Breast epithelium (tissue), 4 donors: ENCODE measurements at regions not wholly inside any gene's neighbourhood (a gene's known extent, or its start where the extent isn't known, plus 50 kb on each side); places are given as distances from the start of the nearest gene placed in this dataset.

Experiments
- DNase-seq, 2 donors: peaks; one replicate each; pipeline ENCODE4 v3.0.0-alpha.2; 2019; ENCODE audit warnings: low spot score in 2 of 2
- H3K27ac ChIP-seq, 2 donors: fragments of 200-600 bp; sonication (generic) in 1 of 2; one replicate each; pipeline ENCODE4 v1.5.1; 2016 to 2019; ENCODE audit warnings: mild to moderate bottlenecking in 1 of 2
- H3K27me3 ChIP-seq, 2 donors: fragments of 200-600 bp; sonication (generic) in 1 of 2; one replicate each; pipeline versions ENCODE4 v1.5.1 to v1.6.0; 2017 to 2019; ENCODE audit warnings: control low read depth in 1 of 2, mild to moderate bottlenecking in 1 of 2
- H3K36me3 ChIP-seq: fragments of 200-600 bp; one replicate; pipeline ENCODE4 v1.5.1; 2019
- H3K4me1 ChIP-seq, 2 donors: fragments of 200-600 bp; sonication (generic); one replicate each; pipeline ENCODE4 v1.5.1; 2016 to 2019; ENCODE audit warnings: control low read depth in 1 of 2
- H3K4me3 ChIP-seq, 3 donors: fragments of 200-600 bp; sonication (generic); 1 replicate in 2 of 3; 2 replicates in 1 of 3; pipeline ENCODE4 v1.5.1; 2016 to 2019; ENCODE audit warnings: mild to moderate bottlenecking in 3 of 3, moderate library complexity in 2 of 3
- H3K9me3 ChIP-seq, 2 donors: fragments of 200-600 bp; sonication (generic) in 1 of 2; one replicate each; pipeline ENCODE4 v1.5.1; 2016 to 2019; ENCODE audit warnings: control low read depth in 1 of 2
- POLR2A ChIP-seq: fragments of 450-650 bp; IDR thresholded peaks from one replicate; pipeline ENCODE4 v1.6.1; 2016; ENCODE audit warnings: antibody characterized with exemption, mild to moderate bottlenecking, moderate library complexity
- POLR2AphosphoS5 ChIP-seq, 3 donors: sonication (generic); formaldehyde crosslinking; IDR thresholded peaks; one replicate each; pipeline ENCODE4 v1.6.1; 2017; ENCODE audit warnings: antibody characterized with exemption in 3 of 3
- intact Hi-C: fragments of 100-400 bp; cut with DNase I; formaldehyde crosslinking; loops from one replicate; pipeline ENCODE4 v1.15.1; 2023; ENCODE audit warnings: low total_unique reads
- TF ChIP-seq, protein P1 (sequence below), 3 donors: fragments of 450-650 bp; IDR thresholded peaks; one replicate each; pipeline ENCODE4 v1.5.1; 2016 to 2017; ENCODE audit warnings: antibody characterized with exemption in 3 of 3, mild to moderate bottlenecking in 3 of 3, moderate library complexity in 3 of 3

DNA sequence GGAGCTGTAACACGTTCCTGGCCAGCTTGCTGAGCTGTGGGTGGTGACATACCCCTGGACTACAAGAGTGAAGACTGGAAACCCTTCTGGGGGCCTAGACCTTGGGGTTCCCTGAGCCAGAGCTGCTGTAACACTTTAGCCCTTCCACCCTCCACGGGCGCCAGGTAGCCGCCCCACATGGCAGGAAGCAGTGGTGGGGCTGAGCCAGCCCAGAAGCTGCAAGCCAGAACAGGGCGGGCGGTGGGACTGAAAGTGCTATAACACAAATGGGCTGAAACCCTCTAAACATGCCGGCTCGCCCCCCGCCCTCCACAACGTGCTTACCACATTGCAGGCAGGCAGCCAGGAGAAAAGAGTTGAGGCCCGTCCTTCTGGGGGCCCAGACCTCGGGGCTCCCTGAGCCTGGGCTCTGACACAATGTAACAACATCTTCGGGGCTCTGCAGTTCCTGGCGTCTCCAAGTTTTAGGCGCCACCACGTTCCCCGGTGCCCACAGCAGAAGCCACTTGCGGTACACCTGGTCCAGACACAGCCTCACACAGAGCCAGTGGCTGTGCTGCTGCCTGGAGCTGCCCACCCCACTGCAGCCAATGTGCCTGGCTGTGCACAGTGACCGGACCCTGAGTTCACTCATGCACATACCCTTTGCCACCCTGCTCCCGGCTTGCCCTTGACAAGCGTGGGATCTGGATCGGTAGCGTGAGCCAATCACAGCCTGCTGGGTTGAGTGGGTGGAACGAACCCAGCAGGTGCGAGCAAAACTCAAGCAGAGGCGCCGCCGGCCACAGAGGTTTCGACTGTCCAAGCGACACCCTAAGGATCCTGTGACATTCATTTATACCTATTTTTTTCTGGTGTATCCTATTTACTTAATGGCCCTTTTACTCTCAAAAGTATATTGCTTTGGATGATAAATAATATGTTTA, 127.4 kb upstream of the FHL2 start:
- no peak for TF ChIP-seq POLR2A
- Histone ChIP-seq H3K4me3 (no peak overlapping the region), H3K27ac (no peak overlapping the region), H3K4me1 (no peaks in the 10 kb centered on the region), H3K9me3 (no peaks in the 10 kb centered on the region), H3K36me3 (no peaks in the 10 kb centered on the region), H3K27me3 (no peaks in the 10 kb centered on the region)
- DNase-seq: no peak
- intact Hi-C loops: no loop called here

DNA sequence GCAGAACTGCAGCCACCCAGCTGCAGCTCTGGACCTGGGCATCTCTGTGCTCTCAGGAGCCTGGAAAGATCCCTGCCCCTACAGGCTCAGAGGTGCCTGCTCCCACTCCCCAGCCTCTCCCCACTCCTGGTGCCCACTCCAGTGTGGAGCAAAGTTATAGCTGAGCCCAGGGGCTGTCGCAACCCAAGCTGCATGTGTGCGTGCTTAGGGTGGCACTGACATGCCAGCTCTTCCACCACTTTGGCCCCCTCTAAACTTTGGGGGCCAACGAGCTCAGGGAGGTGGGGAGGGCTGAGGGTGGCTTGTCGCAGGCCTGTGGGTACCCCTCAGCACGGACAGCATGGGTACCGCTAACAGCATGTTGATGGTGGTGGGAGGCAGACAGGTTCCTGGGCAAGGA, 126.3 kb upstream of the FHL2 start:
- intact Hi-C loops: no loop called here
- H3K27me3 ChIP-seq: no peaks in the 10 kb centered on the region
- no peaks in the 10 kb centered on the region for H3K9me3 ChIP-seq
- no peak overlapping the region for H3K27ac ChIP-seq
- H3K36me3 ChIP-seq: no peaks in the 10 kb centered on the region
- no peak for TF ChIP-seq POLR2A
- TF ChIP-seq POLR2AphosphoS5 (IDR thresholded peaks at IDR 0.05): no peak
- TF ChIP-seq, protein P1, sequence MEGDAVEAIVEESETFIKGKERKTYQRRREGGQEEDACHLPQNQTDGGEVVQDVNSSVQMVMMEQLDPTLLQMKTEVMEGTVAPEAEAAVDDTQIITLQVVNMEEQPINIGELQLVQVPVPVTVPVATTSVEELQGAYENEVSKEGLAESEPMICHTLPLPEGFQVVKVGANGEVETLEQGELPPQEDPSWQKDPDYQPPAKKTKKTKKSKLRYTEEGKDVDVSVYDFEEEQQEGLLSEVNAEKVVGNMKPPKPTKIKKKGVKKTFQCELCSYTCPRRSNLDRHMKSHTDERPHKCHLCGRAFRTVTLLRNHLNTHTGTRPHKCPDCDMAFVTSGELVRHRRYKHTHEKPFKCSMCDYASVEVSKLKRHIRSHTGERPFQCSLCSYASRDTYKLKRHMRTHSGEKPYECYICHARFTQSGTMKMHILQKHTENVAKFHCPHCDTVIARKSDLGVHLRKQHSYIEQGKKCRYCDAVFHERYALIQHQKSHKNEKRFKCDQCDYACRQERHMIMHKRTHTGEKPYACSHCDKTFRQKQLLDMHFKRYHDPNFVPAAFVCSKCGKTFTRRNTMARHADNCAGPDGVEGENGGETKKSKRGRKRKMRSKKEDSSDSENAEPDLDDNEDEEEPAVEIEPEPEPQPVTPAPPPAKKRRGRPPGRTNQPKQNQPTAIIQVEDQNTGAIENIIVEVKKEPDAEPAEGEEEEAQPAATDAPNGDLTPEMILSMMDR (IDR thresholded peaks at IDR 0.05): no peak
- no peak overlapping the region for H3K4me3 ChIP-seq
- DNase-seq: no peak
- no peaks in the 10 kb centered on the region for H3K4me1 ChIP-seq

DNA sequence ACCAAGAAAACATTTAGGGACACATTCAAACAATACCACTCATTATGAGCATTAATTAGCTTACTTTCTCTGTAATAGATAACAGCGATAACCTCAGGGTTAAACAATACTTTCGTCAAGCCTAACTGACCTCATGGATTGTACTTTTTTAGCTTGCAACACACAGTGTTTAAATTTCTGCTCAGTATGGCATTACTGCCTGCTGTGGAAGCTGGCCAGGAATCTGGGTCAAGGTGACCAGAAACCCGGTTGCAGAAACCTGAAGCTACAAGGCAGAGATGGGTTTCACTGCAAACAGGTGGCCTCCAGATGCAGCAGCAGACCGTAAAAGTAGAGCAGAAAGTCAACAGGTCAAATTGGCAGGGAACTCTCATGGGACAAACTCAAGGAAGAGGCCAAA, 123.8 kb upstream of the FHL2 start:
- no peak overlapping the region for H3K27ac ChIP-seq
- intact Hi-C loops: no loop called here
- H3K36me3 ChIP-seq: no peaks in the 10 kb centered on the region
- TF ChIP-seq POLR2A: no peak
- peaks cover 0 to 4% of the 10 kb centered on the region in 2 donors for H3K4me1 ChIP-seq
- no peaks in the 10 kb centered on the region for H3K27me3 ChIP-seq
- no peaks in the 10 kb centered on the region for H3K9me3 ChIP-seq
- no peak for DNase-seq
- H3K4me3 ChIP-seq: no peak overlapping the region

- Histone ChIP-seq H3K27ac (no peak overlapping the region), H3K27me3 (no peaks in the 10 kb centered on the region), H3K4me3 (no peak overlapping the region), H3K36me3 (no peaks in the 10 kb centered on the region), H3K9me3 (no peaks in the 10 kb centered on the region), H3K4me1 (peaks cover 0 to 4% of the 10 kb centered on the region in 2 donors)
- TF ChIP-seq POLR2AphosphoS5 (IDR thresholded peaks at IDR 0.05): no peak
- TF ChIP-seq, protein P1 (IDR thresholded peaks at IDR 0.05): no peak
- TF ChIP-seq POLR2A: no peak
- no peak for DNase-seq
- intact Hi-C loops: loop anchor here (1.0 kb wide), 1 partner anchor 151 kb away; no protein-coding TSS in a partner anchor
Measured at GRCh38 chr2:105521616-105522015, 122.8 kb upstream of the FHL2 start.

DNA sequence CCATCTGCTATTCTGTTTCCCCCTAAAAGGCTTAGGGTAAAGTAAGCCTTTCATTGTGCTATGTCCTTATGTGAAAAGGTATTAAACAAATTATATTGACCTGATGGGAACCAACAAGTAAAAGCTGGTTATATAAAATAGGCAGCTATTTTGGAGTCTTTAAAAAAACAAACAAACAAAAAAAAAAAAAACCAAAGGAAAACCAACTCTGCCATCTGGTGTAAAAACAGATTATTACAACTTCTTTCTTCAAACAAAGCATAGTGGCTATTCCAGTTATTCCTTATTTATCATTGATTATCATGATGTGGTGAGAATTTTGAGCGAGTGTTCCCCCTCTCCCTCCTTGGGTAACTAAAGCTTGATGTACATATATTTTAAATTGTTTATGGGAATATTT, 122.3 kb upstream of the FHL2 start:
- Histone ChIP-seq H3K36me3 (no peaks in the 10 kb centered on the region), H3K27me3 (no peaks in the 10 kb centered on the region), H3K9me3 (no peaks in the 10 kb centered on the region), H3K4me3 (no peak overlapping the region), H3K27ac (no peak overlapping the region), H3K4me1 (peaks cover 0 to 5% of the 10 kb centered on the region in 2 donors)
- TF ChIP-seq POLR2A: no peak
- TF ChIP-seq, protein P1 (IDR thresholded peaks at IDR 0.05): peak; percentile 63 to 76 (median 66)
- no peak for TF ChIP-seq POLR2AphosphoS5 (IDR thresholded peaks at IDR 0.05)
- intact Hi-C loops: loop anchor here (1.0 kb wide), 1 partner anchor 151 kb away; no protein-coding TSS in a partner anchor
- no peak for DNase-seq

GRCh38 chr2:105519516-105519915, 120.7 kb upstream of the FHL2 start:
- Histone ChIP-seq H3K36me3 (no peaks in the 10 kb centered on the region), H3K9me3 (no peaks in the 10 kb centered on the region), H3K27me3 (no peaks in the 10 kb centered on the region), H3K4me3 (no peak overlapping the region), H3K4me1 (peaks cover 0 to 13% of the 10 kb centered on the region in 2 donors), H3K27ac (no peak overlapping the region)
- no peak for DNase-seq
- intact Hi-C loops: no loop called here
- no peak for TF ChIP-seq POLR2AphosphoS5 (IDR thresholded peaks at IDR 0.05)
- TF ChIP-seq POLR2A: no peak
- TF ChIP-seq, protein P1 (IDR thresholded peaks at IDR 0.05): no peak
